HG02973 (cell line): ENCODE measurements at regions not wholly inside any gene's neighbourhood (a gene's known extent, or its start where the extent isn't known, plus 50 kb on each side); places are given as distances from the start of the nearest gene placed in this dataset.

Experiments
- ATAC-seq: cut with Tn5 transposase; IDR thresholded peaks from one replicate; pipeline ENCODE4 v1.9.1; 2021; ENCODE audit warnings: moderate library complexity; ENCODE audit not compliant: unreplicated experiment

GRCh38 chr5:40292006-40292405 lies 387.7 kb upstream of the PTGER4 start:
- ATAC-seq = no peak

DNA sequence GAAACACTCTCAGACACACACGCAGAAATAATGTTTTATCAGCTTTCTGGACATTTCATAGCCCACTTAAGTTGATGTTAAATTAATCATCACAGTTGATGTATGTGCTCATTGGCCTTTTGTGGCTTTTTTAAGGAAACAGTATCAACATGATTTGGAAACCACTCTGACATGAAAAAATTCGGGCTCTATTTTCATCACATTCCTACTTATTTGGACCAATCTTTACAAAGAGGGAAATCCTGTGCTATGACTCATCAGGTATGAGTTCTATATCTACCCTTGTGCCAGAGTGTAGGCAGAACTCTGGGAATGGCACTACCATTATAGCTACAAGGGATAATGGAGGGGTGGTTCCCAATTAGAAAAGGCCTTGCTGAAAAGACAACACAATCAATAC lies 388.4 kb upstream of the PTGER4 start:
- ATAC-seq = no peak

GRCh38 chr5:40288800-40289485 lies 390.8 kb upstream of the PTGER4 start:
- no peak for ATAC-seq

DNA sequence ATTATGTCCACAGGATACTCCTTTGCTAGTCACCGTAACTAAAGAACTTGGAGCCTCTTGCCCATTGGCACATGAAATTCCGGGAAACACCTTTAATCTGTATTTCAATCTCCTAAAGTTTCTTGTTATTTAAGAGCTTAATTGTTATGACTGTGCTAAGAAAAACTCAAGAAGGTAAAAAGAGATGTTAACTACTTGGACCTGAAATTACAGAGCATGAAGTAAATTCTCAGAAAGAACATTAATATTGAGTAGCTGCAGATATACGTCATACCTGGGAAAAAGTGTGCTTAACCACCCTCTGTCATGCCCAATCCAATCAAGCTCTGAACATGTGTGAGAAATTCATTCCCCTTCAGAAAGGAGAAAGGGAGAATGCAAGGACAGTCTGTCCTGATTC lies 394.9 kb upstream of the PTGER4 start:
- no peak for ATAC-seq

GRCh38 chr5:40278881-40279280 lies 400.8 kb upstream of the PTGER4 start:
- ATAC-seq = no peak

DNA sequence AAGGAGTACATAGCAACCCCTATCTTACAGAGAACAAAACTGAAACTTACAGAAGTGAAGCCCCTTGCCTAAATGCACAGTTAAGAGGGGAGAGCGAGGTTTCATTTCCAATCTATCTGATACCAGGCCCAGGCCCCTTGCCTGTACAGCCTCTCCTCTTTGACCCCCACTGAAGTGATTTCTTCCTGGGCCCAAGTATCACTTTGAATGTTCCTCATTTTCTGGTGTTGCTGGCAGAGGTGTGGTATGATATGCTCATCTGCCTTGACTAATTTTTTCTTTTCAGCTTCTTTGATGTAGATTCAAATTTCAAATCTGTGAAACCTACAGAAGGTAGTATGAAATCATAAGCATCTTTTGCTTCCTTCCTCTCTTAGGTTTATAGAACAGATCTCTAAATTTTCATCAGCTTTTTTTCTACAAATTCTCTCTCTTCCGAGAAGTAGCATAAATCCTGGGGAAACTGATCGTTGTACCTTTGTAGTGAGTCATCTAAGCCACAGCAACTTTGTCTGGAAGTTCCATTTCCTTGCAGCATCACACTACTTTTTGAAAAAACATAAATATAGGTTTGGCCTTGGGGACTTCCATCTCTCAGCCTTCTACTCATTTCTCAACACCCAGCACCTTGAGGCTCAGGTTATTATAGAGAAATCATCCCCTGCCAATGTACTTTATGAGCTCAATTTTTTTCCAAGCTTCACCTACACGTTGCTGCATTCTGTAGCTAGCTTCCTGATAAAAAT lies 402.4 kb upstream of the PTGER4 start:
- ATAC-seq = peak; percentile 50

DNA sequence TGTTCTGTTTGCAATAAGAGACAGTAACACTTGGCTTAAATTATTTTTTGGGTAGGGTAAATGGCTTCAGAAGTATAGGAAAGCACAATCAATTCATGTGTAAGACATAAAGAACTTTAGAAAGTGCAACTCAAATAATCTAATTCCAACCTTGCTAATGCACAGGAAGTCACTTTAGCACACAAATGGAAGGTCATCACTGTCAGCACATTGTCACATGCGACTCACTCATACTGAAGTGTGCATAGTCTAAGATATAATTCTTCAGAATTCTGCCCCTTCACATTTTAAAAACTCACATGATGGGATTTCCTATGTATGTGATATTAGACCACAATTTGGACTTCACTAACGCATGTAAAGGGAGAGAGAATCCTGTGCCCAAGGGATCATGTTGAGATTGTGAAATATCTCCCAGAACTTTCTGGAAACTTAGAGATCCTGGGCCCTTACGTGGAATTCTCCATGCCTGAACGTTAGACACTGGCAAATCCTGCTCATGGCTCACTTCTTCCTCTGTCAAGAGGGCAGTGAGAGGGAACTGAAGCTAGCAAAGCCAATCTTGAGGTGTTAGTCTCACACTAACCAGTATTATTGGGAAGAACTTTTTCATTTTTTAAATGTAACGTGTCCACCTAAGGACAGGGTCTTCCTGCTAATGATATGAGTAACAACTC lies 403.2 kb upstream of the PTGER4 start:
- ATAC-seq = no peak

- ATAC-seq = no peak
Observed at GRCh38 chr5:40274568-40274967, 405.1 kb upstream of the PTGER4 start.

DNA sequence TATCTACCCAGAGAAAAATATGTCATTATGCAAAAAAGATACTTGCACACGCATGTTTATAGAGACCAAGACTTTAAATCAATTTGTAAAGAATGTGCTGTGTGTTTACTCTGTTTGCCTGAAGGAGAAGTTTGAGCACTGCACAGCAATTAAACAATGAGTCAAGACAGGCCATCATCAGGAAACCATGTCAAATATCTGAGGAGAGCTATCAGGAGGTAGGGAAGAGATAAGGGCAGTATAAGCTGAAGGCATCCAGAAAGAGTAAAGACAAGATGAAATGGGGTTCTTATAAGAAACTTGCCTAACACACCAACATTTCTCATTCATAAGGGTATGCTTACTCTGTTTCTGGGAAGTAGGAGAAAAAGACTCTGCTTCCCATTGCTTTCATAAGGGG lies 405.8 kb upstream of the PTGER4 start:
- ATAC-seq = no peak

DNA sequence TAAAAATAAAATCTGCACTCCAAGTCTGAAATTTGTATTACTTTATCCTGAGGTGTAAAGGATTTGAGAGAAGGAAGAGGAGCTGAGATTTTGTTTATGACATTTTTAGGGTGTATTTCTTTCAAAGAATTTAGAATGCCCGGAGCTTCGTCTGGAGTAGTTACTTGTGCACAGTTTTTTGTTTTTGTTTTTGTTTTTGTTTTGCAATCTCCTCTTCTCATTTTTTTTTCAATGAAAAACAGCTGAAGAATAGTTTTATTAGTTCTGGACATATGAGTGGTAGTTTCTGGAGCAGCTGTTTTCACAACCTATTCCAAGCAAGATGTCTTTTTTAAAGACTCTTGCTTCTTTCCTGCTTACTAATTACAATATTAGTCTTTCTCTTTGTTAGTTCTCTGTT lies 408.2 kb upstream of the PTGER4 start:
- ATAC-seq = no peak

- ATAC-seq = no peak
Observed at GRCh38 chr5:40270274-40270845, 409.4 kb upstream of the PTGER4 start.

DNA sequence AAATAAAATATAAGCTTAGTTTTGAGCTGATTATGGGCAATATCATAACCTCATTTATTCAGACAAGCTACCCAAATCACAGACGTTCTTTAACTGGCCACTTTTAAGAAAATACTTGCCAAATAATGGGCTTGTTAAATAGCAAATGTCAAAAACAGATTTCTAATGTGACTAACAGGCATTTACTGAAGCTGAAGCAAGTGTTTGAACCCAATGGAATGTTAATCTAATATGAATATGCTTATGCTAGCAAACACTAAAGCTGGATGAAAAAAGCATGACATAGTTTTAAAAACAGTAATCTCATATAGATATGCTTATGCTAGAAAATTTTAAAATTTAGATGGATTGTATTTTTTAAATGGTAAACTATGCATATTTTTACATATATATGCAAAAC lies 411.6 kb upstream of the PTGER4 start:
- ATAC-seq = no peak

DNA sequence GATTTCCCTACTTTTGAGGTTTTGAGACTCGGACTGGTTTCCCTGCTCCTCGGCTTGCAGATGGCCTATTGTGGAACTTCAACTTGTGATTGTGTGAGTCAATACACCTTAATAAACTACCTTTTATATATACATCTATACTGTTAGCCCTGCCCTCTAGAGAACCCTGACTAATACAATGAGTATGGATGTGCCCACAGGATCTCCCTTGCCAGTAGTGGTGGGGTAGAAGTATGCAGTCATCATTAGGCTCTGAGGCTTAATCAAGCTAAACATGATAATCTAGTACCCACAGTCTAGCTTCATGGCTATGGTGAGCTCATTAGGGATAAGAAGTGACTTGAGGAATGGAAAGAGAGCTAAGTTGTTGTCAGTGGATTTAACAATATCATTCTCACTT lies 412.8 kb upstream of the PTGER4 start:
- no peak for ATAC-seq

GRCh38 chr5:40261984-40262383 lies 417.7 kb upstream of the PTGER4 start:
- ATAC-seq = no peak

- ATAC-seq = no peak
Observed at GRCh38 chr5:40260361-40260760, 419.4 kb upstream of the PTGER4 start.

DNA sequence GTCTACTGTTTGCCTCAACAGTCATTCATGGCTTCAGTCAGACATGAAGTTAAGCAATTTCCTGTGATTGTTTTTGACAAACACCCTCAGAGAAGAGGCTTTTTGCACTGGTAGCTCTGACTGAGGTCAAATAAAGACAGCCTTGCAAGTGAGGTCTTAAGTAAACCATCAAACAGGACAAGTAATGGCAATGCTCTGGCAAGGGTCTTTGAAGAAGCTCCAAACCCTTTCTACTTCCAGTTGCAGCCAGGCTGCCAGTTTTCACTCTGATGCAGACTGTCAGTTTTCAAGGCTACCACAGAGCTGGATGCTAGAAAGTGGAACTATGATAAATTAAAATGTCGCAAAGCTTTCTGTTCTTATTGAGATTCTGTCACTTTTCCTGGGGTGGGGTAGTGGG lies 421.5 kb upstream of the PTGER4 start:
- ATAC-seq = no peak

GRCh38 chr5:40240671-40241070 lies 439.0 kb upstream of the PTGER4 start:
- no peak for ATAC-seq

DNA sequence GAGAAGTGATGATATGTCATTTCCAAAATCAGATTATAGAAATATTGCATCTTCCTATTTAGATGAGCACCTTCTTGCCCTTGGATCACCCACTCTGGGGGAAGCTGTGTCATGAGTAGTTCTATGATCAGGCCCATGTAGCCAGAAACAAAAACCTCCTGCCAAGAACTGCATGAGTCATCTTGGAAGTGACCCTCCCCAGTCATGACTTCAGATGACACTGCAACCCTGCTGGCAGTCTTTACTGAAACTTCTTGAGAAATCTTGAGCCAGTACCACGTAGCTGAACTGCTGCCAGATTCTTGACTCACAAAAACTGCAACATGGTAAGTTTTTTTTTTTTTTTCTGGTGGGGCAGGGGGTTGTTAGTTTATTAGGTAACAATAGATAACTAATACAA lies 439.6 kb upstream of the PTGER4 start:
- no peak for ATAC-seq

- no peak for ATAC-seq
Observed at GRCh38 chr5:40238066-40238745, 441.5 kb upstream of the PTGER4 start.

GRCh38 chr5:40235471-40236400 lies 444.0 kb upstream of the PTGER4 start:
- no peak for ATAC-seq
